Activated T-cell treated with anti-CD3 and anti-CD28 coated beads for 4 hours (primary cell): ENCODE measurements at regions not wholly inside any gene's neighbourhood (a gene's known extent, or its start where the extent isn't known, plus 50 kb on each side); places are given as distances from the start of the nearest gene placed in this dataset.
"Not testable (repeated sequence)": the region's sequence is repeated elsewhere in the genome, so short reads cannot be mapped to it uniquely, and the experiment has no call there.

Experiments used
- DNase-seq: peaks from one replicate; pipeline ENCODE4 v3.0.0-alpha.2; 2020

DNA sequence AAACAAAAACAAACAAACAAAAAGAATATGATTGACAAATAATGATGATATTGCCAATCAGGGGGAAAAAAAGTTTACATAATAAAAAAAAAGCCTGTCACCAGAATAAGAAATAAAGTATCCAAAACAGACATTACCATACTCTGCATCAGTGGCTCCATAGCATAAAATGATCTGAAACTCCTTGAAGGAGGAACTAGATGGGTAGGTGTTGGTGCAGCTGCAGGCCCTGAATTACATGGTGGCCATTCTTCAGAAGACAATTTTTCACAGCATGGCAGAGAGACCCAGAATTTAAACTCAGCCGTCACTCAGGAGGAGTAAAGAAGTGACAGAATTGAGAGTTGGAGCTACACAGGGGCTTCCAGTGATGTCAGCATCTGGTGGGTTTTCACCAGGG is 60.2 kb downstream of the GLUL start:
- no peak for DNase-seq

DNA sequence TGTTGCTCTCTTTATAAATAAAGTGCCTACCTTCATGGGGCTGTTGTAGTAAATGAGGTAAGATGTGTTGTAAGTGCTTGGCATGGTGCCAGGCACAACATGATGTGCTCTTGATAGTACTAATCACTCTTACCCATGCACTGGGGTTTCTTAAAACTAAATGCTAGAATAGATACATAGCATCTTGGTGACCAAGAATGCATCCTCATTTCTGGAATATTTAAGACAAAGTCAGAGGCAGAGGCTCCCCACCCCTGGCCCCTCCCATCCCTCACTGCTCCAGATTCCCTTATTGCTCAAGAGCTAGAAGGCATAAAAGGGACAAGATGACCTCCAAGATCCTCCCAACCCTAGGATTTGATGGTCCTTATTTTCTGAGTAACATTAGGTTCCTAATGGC is 61.3 kb downstream of the GLUL start:
- no peak for DNase-seq

DNA sequence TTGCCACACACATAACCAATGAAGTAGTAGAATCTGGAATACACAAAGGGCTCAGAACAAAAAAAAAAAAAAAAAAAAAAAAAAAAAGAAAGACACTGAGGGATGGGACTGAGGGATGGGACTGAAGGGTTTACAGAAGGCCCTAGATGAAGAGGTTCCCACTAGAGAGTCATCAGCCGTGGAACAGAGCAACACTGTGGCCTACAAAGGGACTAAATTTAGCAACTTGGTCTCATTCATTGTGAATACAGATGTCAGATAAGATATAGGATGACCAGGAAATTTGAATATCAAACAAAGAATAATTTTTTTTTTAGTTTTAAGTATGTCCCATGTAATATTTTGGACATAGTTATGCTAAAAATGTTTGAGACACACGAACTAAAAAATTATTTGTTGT is 62.1 kb downstream of the GLUL start:
- DNase-seq: no peak

DNA sequence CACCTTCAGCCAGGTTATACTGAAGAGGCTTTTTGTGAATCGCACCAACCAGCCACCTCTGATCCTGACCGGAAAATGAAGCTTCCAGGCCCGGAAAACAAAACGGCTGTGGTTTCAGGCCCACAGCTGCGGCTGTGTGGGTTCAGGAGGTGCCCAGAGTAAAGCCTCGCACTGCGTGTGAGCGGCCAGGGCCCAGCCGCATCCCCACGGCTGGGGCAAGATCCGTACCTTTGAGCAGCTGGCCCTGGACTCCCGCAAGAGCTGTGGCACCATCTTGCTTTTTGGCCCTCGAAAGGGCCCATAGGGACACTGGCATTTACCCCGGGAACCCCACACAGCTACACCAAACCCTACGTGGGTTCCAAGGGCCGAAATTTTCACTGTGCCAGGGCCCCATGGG is 63.0 kb downstream of the GLUL start:
- DNase-seq: no peak

DNA sequence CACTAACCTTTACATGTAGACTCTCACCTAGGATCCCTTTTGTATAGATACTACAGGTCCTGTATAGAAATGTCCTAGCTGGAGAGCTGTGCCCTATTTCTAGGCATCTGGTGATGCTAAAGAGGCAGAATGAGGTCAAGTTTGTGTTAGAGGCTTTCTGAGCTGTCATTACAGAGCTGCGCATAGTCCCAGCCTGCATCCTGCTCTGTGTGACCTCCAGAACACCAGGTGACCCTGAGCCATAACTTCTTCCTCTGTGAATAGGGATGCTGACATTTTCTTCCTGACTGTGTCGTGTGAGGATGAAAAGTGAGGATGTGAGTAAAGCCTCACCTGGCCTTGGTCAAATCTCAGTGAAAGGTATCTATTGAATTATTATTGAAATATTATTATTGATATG is 66.3 kb downstream of the GLUL start:
- DNase-seq: no peak

DNA sequence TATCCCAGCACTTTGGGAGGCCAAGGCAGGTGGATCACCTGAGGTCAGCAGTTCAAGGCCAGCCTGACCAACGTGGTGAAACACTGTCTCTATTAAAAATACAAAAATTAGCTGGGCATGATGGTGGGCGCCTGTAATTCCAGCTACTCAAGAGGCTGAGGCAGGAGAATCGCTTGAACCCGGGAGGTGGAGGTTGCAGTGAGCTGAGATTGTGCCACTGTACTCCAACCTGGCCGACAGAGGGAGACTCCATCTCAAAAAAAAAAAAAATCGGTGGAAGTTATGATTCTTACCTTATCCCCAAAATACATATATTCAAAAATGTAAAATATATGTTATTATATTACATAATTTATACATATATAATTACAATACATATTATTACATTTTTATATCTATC is 70.1 kb downstream of the GLUL start:
- not testable (repeated sequence) for DNase-seq

DNA sequence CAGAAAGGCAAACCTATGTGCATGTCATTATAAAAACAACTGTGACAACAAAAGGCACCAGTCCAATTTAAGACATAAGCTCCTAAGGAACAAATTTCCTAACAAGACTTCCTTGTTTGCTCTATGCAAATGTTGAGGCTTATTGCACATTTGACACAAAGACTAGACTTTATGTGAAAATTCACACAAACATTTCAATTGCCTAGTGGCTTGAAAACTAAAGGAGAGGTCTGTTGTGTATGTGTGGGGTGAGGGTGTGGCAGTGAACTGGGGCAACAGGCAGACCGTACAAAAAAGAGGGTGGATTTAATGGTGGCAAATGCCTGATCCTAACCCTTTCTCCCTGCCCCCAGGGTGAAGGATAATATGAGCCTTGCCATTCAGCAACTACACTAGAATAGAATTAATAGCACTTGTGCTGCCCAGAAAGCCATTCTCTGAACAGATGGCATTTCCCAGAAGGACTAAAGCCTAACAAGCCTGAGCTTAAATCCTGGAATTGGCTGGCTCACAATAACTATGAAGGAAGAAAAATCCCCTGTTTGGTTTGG is 73.9 kb downstream of the GLUL start:
- DNase-seq: no peak

DNA sequence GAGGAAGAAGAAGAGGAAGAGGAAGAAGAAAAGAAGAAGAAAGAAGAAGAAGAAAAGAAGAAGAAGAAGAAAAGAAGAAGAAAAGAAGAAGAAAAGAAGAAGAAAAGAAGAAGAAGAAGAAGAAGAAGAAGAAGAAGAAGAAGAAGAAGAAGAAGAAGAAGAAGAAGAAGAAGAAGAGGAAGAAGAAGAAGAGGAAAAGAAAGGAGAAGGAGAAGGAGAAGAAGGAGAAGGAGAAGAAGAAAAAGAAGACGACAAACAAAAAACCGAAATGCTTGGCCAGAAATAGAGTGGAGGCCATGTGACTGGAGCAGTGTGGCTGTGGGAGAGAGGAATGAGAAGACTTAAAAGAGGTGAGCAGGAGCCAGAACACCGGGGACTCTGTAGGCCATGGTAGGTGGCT is 75.1 kb downstream of the GLUL start:
- DNase-seq: not testable (repeated sequence)

DNA sequence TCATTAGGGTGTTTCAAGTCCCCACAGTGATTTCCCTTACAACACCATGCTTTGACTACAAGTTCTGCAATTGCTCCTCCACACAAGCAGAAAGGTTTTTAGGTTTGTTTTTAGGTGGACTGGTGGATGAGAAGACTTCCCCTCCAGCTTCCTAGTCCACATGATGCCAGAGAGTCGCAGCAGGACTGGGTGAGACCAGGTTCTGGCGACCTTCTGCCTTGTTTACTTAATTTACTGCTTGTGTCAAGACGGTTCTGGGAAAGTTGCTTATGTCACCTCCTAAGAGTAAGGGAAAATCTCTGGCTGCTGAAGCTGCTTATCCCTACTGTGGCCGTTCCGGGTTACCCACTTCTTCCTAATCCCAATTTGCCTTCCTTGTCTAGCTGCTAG is 76.4 kb downstream of the GLUL start:
- DNase-seq: no peak

DNA sequence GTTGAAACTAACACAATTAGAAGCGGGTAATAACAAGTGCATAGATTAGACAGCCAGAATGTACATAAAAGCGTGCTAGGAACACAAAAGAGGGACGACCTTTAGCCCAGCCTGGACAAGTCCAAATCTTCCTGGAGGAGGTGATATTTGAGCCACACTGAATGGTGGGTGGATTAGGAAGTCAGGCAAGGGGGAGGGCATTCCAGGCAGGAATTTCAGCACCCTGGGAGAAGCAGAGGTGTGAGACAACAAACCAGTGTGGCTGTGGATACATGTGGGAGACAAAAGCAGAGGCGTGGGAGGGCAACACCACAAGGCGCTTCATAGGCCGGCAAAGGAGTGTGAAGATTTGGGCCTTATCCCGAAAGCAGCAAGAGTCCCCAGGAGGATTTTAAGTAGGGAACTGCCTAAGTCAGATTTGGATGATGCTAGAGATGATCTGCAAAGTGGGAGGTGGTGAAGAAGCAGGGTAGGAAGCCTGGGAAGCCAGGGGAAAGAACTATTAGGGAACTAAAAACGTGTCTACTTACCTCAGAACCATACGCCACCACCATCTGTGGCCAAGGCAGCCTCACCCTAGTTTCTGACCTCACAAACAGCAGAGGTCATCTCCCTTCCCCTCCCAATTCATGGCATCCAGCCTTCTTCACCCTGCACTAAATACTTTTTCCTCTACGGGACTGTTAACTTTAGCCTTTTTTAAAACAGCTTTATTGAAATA is 81.8 kb downstream of the GLUL start:
- DNase-seq: no peak

DNA sequence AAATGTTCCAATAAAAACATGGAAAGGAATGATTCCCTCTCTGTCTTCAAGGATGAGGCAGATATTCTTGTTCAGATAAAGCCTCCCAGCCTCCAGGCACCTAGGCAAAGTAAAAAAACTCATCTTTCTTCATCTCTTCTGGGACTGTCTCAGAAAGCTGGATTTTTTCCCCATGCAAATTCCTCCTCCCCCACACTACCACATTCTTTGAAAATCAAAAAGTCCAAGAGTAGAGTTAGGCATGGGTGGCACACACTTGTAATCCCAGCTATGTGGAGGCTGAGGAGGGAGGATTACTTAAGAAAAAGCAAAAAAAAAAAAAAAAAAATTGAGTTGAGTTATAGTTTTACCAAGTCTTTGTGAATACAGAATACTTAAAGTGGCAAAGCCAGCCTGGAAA is 82.8 kb downstream of the GLUL start:
- no peak for DNase-seq

DNA sequence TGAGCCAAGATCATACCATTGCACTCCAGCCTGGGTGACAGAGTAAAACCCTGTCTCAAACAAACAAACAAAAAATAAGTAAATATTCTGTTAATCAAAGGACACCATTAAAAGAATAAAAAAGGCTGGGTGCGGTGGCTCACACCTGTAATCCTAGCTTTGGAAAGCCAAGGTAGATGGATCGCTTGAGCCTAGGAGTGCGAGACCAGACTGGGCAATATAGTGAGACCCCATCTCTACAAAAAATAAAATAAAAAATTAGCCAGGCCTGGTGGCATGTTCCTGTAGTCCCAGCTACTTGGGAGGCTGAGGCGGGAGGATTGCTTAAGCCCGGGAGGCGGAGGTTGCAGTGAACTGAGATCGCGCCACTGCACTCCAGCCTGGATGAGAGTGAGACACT is 84.1 kb downstream of the GLUL start:
- not testable (repeated sequence) for DNase-seq

DNA sequence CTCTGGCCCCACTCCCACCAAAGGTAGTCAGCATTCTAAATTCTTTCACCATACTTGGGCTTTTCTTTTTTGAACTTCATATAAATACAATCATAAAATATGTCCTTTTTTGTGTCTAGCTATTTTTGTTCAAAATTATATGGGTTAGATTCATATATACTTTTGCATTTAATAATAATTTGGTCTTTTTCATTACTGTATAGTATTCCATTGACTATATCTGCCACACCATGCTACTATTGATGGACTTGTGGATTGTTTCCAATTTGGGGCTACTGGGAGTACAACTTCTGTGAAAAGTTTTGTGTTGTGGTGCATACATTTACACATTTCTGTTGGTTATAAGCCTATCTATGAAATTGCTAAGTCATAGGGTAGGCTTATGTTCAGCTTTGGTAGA is 85.7 kb downstream of the GLUL start:
- no peak for DNase-seq

DNA sequence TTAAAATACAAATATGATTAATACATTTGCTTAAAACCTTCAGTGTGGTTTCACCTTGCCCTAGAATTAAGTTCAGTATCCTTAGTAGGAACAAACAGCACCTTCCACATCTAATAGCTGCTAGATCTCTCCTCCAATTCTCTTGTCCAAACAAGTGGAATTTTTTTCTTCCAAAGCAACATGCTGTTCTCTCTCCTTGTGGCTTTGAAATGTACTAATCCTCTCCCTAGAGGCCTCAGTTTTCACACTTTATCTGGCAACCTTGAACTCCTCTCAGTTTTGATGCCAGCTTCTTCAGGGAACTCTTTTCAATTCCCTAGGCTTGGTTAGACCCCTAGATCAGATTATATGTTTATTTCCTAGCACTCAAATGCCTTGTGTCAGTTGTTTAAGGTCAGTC is 87.0 kb downstream of the GLUL start:
- DNase-seq: no peak

DNA sequence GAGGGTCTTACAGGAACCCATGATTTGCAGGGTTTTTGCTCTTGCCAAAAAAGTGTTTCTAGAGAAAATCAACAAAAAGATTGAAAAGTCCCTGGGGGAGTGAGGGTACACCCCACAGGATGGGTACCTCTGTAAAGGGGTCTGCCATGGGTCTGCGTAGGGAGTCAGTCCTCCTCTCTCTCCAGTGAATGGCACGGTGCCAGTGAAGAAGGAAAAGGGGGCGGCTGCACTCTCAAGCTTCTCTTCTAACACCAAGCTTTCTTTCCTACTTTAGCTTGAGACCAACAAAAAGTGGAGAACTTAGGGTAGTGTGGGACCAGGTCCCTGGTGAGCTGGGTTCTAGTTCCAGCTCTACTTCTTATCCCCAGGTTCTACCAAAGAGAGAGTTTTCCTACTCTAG is 87.4 kb downstream of the GLUL start:
- DNase-seq: no peak

DNA sequence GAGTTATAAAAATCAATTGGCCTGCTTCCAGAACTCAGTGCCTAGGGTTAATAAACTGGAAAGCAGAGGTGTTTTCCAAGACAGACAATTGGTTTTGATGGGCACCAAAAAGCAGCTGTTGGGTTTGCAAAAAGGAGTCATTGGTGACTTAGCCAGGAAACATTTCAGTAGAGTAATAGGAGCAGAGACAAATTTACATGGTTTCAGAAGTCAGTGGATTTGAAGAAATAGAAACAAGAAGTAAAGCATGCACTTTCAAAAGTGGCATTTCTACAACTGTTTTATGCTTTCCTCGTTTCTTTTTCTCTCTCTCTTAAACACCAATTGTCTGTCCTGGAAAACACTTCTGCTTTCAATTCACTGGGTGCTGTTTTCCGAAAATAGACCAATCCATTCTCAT is 87.8 kb downstream of the GLUL start:
- DNase-seq: no peak

DNA sequence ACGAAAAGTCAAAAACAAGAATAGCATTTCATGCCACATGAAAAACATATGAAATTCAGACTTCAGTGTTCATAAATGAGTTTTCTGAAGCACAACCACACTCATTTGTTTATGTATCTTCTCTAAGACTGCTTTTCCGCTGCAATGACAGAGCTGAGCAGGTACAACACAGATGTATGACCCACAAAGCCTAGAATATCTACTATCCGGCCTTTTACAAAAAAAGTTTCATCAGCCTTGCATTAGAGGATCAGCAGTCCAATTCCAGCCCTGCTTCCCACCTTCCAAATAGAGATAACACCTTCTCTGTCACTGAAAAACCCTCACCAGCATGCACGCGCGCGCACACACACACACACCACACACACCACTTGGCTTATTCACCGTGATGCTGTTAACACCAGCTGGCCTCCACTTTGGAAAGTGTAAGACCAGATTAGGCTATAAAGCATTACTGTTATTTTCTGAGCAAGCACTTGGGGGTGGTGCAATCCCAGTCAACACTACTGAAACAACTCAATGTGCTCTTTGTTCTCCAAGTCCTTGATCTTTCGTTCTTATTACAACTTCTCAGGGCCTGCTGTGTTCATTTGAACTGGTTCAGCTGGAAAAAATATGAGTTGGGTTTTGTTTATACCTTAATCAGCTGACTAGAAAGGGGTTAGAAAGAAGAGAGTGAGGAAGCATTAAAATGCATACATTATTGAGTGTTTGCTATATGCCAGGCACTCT is 90.0 kb downstream of the GLUL start:
- no peak for DNase-seq

DNA sequence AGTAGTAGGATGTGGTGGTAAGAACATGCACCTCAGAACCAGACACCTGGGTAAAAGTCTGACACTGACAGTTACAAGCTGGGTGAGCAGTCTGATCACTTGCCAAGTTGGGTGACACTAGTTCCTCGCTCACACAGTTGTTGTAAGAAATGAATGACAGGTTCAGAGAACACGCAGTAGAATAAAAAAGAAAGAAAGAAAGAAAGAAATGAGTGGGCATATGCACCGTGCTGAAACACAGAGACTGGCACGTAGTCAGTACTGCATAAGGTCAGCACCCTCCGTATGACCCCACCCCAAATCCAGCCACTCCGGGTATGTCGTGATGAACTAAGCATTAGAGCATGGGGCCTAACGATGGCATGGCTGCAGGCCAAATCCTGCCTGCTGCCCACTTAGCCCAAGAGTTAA is 90.6 kb downstream of the GLUL start:
- no peak for DNase-seq

DNA sequence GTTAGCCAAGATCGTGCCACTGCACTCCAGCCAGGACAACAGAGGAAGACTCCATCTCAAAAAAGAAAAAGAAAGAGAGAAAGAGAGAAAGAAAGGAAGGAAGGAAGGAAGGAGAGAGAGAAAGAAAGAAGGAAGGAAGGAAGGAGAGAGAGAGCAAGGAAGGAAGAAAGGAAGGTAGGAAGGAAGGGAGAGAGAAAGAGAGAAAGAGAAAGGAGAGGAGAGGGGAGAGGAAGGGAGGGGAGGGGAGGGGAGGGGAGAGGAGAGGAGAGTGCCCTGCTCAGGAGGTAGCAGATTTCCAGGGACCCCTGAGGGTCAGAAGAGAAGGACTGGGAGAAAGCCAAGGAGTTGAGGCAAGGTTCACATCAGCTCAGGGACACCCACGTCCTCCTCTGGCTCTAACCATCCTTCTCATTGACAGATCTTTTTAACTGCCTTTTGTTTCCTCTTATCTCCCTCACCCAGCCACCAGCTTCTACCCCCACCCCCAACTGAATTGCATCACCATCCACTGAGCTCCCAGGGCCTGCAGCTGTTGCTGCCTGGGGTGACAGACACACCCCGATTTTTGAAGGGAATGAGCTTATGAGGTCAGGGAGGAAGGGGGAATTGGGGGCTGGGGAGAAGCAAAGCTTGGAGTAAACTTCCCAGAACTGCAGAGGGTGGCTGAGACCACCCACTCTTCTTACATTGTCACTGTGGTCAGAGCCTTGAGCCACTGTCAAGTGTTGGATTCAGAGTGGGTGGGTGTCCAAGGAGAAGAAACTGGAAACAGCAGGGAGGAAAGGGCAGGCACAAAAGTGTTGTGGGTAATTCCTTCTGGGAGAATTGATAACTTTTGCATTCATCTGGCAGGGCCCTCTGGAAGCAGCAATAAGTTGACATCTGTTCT is 91.6 kb downstream of the GLUL start:
- DNase-seq: no peak

DNA sequence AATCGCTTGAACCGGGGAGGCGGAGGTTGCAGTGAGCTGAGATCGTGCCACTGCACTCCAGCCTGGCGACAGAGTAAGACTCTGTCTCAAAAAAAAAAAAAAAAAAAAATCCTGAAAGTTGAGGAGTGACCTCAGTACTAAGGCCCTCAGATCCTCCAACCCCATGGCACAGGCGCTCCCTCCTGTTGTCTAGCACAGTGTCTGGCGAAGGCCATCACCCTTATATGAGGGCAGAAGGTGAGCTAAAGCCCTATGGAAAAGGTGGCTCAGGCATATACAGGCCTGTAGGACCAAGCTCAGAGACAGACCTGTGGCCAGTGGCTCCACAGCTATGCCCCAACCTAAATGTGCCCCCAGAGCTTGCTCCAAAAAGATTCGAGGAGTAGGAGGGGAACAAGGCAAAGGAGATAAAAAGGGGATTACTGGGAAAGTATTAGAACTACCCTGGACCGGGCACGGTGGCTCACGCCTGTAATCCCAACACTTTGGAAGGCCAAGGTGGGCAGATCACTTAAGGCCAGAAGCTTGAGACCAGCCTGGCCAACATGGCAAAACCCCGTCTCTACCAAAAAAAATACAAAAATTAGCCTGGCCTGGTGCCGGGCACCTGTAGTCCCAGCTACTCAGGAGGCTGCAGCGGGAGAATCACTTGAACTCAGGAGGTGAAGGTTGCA is 92.4 kb downstream of the GLUL start:
- not testable (repeated sequence) for DNase-seq

DNA sequence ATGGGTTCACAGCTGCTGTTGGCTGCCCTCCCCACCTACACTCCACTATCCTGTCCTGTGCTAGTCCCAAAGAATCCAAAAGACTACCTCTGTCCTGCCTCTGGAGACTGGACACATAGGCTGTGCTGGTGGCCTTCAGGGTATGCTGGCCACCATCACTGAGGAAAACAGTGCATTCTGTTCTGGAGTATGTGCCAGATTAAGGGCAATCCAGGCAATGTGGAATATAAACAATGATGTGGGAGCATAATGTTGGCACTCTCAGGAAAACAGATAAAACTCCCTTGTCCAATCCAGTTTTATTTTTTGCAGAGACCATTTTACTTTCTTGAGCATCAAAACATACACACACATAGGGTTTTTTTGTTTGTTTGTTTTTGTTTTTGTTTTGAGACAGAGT is 94.3 kb downstream of the GLUL start:
- no peak for DNase-seq

DNA sequence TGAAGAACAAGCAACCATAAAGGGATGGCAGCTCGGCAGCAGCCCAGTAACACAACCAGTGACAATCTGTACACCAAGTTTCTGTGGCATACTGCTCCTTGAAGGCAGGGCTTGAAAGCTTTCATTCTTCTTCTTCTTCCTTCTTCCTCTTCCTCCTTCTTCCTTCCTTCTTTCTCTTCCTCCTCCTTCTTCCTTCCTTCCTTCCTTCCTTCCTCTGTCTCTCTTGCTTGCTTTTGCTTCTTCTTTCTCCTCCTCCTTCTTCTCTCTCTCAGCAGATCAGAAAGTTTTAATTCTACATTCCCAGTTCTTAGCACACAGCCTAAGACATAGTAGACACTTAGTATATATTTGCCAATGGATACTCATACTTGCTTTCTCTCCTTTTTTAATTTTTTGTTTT is 95.9 kb downstream of the GLUL start:
- no peak for DNase-seq

DNA sequence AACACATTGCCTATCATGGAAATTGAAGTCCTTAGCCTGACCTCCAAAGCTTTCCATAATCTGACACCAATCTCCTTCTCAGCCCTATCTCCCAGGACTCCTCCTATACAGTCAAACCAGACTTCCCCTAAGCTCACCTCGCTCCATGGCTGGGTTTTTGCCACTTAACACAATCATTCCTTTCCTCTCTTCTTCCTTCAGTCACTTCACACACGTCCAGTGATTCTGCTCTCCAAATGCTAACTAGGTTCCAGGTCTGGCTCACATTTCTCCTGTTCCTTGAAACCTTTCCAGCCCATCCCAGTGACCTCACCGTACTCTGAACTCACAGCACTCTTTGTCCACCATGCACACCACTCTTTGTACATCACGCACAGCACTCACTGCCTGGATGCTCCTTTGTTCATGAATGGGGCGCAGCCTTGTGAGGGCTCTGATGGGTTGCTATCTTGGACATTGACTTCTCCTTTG is 98.4 kb downstream of the GLUL start:
- no peak for DNase-seq
